Prostate gland (tissue), 2 donors: ENCODE measurements at regions not wholly inside any gene's neighbourhood (a gene's known extent, or its start where the extent isn't known, plus 50 kb on each side); places are given as distances from the start of the nearest gene placed in this dataset.

Experiments used
- POLR2A ChIP-seq: fragments of 450-650 bp; IDR thresholded peaks from one replicate; pipeline ENCODE4 v1.6.1; 2016; ENCODE audit warnings: antibody characterized with exemption, mild to moderate bottlenecking
- TF ChIP-seq, protein P1 (sequence below), 4 experiments: fragments of 200-600 bp in 2 of 4; fragments of 450-650 bp in 2 of 4; sonication (generic) in 2 of 4; IDR thresholded peaks; 1 replicate in 3 of 4; 2 replicates in 1 of 4; pipeline ENCODE4 v1.5.1; 2016 to 2019; ENCODE audit warnings: antibody characterized with exemption in 4 of 4, mild to moderate bottlenecking in 2 of 4, moderate library complexity in 2 of 4

DNA sequence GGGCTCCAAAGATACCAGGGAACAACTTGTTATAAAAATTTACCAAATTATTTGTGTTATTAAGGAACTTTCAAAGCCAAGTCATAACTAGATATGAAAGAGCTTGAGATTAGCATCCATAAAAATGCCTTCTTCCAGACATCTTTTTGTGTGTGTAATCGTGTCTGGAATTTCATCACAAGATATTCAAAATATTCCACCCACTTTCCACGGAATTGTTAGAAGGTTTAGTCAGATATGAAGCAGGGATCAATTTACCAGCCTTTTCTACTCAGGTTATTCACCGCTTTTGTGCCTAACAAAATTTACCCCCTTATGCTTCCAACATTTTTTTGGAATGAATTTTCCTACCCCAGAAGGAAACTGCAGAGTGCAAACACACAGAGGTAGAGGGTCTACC is 130.2 kb upstream of the ACVR2A start:
- no peak for TF ChIP-seq POLR2A
- TF ChIP-seq, protein P1, sequence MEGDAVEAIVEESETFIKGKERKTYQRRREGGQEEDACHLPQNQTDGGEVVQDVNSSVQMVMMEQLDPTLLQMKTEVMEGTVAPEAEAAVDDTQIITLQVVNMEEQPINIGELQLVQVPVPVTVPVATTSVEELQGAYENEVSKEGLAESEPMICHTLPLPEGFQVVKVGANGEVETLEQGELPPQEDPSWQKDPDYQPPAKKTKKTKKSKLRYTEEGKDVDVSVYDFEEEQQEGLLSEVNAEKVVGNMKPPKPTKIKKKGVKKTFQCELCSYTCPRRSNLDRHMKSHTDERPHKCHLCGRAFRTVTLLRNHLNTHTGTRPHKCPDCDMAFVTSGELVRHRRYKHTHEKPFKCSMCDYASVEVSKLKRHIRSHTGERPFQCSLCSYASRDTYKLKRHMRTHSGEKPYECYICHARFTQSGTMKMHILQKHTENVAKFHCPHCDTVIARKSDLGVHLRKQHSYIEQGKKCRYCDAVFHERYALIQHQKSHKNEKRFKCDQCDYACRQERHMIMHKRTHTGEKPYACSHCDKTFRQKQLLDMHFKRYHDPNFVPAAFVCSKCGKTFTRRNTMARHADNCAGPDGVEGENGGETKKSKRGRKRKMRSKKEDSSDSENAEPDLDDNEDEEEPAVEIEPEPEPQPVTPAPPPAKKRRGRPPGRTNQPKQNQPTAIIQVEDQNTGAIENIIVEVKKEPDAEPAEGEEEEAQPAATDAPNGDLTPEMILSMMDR (IDR thresholded peaks at IDR 0.05), result no peak
